Spleen (tissue), 7 donors: ENCODE measurements at regions not wholly inside any gene's neighbourhood (a gene's known extent, or its start where the extent isn't known, plus 50 kb on each side); places are given as distances from the start of the nearest gene placed in this dataset.

Source experiments
- CTCF ChIP-seq, 11 experiments: fragments of 200-600 bp in 7 of 11; fragments of 450-650 bp in 4 of 11; sonication (generic) in 4 of 11; IDR thresholded peaks in 8 of 11; conservative IDR thresholded peaks in 3 of 11; 1 replicate in 7 of 11; 2 replicates in 4 of 11; pipeline versions ENCODE4 v1.4.0 to v1.8.0; 2016 to 2021; ENCODE audit warnings: antibody characterized with exemption in 11 of 11, inconsistent platforms in 4 of 11, mild to moderate bottlenecking in 1 of 11
- POLR2A ChIP-seq, 3 donors: fragments of 450-650 bp; IDR thresholded peaks; one replicate each; pipeline ENCODE4 v1.5.1; 2017; ENCODE audit warnings: antibody characterized with exemption in 3 of 3, mild to moderate bottlenecking in 1 of 3
- donor health status: DM: no; HTN: no; CAD: no; lungs with moderate emphysema.
- donor health status: DM: no; HTN: no; CAD: no.
- donor health status: DM: no; HTN: no; CAD: no.

GRCh38 chr10:64345856-64346255, 824.7 kb downstream of the REEP3 start:
- TF ChIP-seq CTCF (IDR thresholded peaks at IDR 0.05 in 8 of 11, conservative IDR thresholded peaks at IDR 0.05 in 3 of 11) (no peak), POLR2A (IDR thresholded peaks at IDR 0.05) (no peak)
